Smooth muscle cell of the brain vasculature (primary cell): ENCODE measurements at regions not wholly inside any gene's neighbourhood (a gene's known extent, or its start where the extent isn't known, plus 50 kb on each side); places are given as distances from the start of the nearest gene placed in this dataset.
"Not testable (repeated sequence)": the region's sequence is repeated elsewhere in the genome, so short reads cannot be mapped to it uniquely, and the experiment has no call there.

Experiments
- DNase-seq: peaks from one replicate; pipeline ENCODE4 v3.0.0-alpha.2; 2012; ENCODE audit warnings: low read depth, low spot score

DNA sequence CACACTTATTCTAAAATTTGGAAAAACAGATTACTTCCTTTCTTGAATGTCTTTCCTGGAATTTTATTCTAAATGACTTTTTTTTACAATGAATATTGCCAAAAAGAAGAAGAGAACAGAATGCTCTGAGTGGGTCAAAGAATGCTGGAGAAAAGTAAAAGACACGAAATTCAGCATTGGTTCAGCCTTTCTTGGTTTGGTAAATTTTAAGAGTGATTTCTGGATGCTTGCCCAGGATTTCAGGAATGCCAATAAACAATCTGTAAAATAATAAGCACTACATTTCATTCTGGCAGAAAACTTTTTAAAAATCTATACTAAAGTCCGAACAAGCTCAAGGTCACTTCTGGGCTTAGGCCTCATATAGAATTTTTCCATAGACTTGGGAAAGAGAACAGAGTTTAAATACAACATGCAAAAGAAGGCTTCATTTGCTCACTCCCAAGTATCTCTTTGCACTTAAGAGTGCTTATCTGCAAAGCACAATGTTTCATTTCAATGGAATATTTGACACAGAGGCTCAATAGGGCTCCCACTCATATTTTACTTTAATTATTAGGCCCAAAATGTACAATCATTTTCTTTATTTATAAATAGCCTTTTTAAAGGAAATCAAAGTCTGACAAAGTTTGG, 359.5 kb upstream of the ANKRD30A start:
- DNase-seq = no peak

DNA sequence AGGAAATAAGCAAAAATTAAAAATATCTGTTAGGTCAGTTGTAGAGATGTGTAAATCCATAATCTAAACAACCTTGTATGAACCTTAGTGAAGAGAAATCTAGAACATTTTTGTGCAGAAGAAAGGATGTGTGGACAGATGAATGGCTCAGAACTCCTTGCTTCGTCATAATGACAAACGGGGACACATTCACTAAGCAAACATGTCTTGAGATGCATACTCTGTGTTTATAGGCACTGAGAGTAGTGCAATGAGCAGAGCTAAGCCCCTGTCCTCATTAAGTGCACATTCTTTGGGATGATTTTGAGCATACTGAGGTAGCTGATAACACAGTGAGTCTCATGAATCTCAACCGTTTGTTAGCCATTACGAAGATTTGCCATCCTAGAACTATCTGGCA, 360.6 kb upstream of the ANKRD30A start:
- DNase-seq = no peak

GRCh38 chr10:36761121-36761520, 364.3 kb upstream of the ANKRD30A start:
- no peak for DNase-seq

DNA sequence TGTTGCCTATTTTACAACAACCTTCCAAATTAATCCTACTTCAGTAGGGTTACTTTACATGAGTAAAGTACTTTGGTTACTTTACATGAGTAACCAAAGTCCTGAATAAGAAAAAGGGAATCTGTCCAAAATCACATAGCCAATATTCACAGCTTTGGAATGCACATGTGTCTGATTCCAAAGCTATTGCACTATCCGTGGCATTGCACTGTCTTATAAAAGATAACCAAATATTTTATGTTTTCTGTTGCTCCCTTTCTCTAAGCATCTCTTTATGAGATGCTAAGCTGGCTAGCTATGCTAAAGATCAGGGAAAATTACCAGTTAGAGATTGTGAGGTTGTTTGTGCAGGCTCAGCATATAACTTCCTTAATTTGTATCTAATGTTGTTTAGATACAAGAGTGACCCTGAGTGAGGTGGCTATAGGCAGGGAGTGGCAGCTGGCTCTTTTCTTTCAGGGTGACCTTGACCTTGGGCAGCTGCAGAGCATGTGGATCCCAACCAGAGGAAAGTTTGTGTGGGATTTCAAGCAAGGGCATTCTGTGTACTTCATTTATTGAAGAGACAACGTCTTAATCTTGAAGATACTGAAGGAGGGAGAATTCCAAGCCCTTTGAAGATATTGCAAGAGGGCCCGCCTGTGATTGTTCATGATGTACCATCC, 366.1 kb upstream of the ANKRD30A start:
- no peak for DNase-seq

DNA sequence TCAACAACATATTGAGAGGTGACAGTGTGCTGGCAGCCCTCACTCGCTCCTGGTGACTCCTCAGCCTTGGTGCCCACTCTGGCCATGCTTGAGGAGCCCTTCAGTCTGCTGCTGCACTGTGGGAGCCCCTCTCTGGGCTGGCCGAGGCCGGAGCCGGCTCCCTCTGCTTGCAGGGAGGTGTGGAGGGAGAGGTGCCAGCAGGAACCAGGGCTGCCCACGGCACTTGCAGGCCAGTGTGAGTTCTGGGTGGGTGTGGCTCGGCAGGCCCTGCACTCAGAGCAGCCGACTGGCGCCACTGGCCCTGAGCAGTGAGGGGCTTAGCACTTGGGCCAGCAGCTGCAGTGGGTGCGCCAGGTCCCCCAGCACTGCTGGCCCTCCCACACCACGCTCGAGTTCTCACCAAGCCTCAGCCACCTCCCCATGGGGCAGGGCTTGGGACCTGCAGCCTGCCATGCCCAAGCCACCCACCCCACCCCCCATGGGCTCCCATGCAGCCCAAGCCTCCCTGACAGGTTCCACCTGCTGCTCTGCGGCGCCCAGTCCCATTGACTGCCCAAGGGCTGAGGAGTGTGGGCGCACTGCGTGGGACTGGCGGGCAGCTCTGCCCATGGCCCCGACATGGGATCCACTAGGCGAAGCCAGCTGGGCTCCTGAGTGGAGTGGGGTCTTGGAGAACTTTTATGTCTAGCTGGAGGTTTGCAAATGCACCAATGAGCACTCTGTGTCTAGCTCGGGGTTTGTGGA, 377.1 kb upstream of the ANKRD30A start:
- DNase-seq = no peak

- no peak for DNase-seq
Measured at GRCh38 chr10:36739884-36740445, 385.4 kb upstream of the ANKRD30A start.

DNA sequence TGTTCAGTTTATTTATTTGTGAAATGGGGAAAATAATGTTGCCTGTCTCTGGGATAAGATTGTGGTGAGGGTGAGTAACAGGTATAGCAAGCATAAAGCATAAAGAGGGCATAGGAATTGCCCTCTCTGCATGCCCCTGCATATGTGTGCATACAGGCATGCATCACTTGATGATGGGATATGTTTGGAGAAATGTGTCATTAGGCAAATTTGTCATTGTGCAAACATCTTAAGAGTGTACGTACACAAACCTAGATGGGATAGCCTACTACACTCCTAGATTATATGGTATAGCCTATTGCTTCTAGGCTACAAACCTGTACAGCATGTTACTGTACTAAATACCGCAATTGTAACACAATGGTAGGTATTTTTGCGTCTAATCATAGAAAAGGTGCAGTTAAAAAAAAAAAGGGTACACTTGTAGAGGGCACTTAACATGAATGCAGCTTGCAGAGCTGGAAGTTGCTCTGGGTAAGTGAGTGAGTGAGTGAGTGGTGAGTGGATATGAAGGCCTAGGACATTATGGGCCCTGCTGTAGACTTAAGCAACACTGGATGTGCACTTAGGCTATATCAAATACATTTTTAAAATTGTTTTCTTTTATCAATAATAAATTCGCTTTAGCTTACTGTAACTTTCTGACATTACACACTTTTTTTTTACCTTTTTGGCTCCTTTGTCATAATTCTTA, 386.5 kb upstream of the ANKRD30A start:
- DNase-seq = no peak

- no peak for DNase-seq
Measured at GRCh38 chr10:36736311-36736710, 389.1 kb upstream of the ANKRD30A start.

DNA sequence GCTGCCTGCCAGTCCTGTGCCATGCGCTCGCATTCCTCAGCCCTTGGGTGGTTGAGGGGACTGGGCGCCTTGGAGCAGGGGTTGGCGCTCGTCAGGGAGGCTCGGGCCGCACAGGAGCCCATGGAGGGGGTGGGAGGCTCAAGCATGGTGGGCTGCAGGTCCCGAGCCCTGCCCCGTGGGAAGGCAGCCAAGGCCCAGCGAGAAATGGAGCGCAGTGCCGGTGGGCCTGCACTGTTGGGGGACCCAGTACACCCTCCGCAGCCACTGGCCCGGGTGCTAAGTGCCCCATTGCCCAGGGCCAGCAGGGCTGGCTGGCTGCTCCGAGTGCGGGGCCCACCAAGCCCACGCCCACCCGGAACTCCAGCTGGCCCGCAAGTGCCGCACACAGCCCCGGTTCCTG, 390.8 kb upstream of the ANKRD30A start:
- DNase-seq = not testable (repeated sequence)

- no peak for DNase-seq
Measured at GRCh38 chr10:36730316-36730715, 395.1 kb upstream of the ANKRD30A start.

DNA sequence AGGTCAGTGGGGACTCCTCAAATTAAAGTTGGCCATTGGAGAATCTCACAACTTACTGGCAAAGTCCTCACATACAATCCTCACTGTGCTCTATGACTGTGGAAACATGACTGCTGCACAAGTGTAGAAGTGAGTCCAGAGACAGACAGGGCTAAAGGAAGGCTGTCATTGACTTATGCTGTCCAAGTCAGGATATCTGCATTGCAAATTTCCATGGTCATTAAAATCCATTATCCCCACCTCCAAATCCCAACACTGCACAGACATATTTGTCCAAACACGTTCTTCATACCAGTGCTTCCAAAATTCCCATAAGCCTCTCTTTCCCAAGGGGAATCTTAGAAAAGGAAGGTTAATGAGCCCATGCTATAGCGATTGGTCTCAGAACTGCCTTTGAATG, 396.8 kb upstream of the ANKRD30A start:
- DNase-seq = no peak

- peak; percentile 65 for DNase-seq
Measured at GRCh38 chr10:36725581-36726520, 399.5 kb upstream of the ANKRD30A start.

DNA sequence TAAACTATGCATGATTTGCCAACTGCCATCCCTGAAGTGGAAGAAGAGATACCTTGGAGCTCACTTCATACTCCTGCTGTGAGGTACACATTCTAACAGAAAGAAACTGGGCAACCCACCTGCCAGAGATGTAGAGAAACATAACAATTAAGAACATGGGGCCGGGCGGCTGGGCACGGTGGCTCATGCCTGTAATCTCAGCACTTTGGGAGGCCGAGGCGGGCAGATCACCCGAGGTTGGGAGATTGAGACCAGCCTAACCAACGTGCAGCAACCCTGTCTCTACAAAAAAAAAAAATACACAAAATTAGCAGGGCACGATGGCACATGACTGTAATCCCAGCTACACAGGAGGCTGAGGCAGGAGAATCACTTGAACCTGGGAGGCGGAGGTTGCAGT, 402.6 kb upstream of the ANKRD30A start:
- no peak for DNase-seq

- no peak for DNase-seq
Measured at GRCh38 chr10:36721871-36722270, 403.5 kb upstream of the ANKRD30A start.

- DNase-seq = no peak
Measured at GRCh38 chr10:36720895-36721294, 404.5 kb upstream of the ANKRD30A start.

DNA sequence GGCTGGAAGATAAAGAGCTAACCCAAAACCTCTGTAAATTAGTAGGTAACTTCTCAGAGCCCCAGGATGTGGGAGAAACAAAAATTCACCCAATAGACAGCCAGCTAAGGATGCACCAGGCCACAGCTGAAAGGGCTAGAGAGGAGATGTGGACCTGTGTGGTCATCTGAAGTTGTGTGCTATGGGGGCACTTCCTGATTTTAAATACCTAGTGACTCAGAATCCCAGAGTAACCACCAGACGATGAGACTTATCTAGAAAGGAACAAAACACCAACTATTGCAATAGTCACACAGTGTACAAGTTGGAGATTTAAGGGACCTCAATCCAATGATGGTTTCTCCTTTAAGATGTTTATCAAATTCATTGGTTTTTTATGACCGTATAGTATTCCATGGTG, 408.3 kb upstream of the ANKRD30A start:
- DNase-seq = no peak

DNA sequence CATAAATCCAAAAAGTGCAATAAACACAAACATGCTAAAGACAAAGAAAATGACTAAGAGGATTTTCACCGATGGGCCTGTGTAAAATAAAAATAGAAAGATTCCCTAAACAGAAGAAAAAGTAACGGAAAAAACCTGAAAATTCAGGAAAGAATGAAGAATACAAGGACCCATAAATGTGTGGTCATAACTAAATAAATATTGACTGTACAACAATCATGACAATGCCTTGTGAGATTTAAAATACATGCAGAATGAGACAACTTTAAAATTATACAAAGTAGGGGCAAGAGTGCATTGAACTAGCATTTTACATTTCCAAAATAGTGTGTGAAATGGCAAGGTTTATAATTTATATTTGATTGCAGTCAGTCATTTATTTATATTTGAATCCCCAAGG, 409.1 kb upstream of the ANKRD30A start:
- no peak for DNase-seq

DNA sequence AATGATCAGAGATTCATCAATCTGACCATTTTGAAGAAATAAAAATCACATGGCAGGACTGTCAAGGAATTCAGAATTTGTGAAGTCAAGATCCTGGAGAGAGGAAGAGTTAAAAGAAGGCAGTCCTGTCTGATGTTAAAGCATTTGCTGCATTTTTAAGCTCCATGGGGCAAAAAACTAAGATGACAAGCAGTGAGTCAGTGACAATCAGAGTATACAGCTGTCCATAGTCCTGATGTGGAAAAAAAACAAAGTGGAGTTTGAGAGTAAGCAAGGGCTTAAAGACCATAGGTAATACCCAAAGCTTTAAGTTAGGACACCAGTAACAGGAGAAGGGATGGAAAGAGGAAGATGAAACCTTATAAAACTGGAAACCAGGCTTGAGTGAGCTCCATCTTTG, 412.7 kb upstream of the ANKRD30A start:
- DNase-seq = no peak

- DNase-seq = no peak
Measured at GRCh38 chr10:36711361-36711760, 414.0 kb upstream of the ANKRD30A start.

DNA sequence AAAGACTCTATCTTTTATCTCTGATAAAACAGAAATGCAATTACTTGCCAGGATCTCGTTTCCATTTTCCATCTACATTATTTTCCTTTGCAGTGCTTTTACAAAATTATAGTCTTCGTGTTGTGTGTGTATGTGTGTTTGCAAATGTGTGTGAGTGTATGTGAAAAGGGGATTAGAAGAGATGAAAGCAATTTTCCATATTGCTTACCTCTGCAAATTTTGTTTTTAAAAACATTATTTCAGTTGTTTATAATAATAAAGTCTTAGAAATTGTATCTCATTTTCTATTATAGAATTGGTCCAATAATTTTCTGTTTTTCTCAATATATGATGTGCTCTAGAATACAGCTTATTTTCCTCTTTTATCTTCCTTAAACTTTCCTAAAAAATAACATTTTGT, 421.3 kb upstream of the ANKRD30A start:
- DNase-seq = no peak

GRCh38 chr10:36703179-36703578, 422.2 kb upstream of the ANKRD30A start:
- no peak for DNase-seq
